ENCODE measurements at regions not wholly inside any gene's neighbourhood (a gene's known extent, or its start where the extent isn't known, plus 50 kb on each side); places are given as distances from the start of the nearest gene placed in this dataset.

GRCh38 chr18:39713961-39714360 lies 2148.4 kb upstream of the CELF4 start:
- DNase-seq (ENCODE audit: low spot score) = no peak
- in situ Hi-C loops (cut with MboI; ENCODE audit: low pct_unique_long_range_greater_than_20kb, low sequenced_read_pairs, unreplicated experiment) = no loop called here
- TF ChIP-seq CTCF (IDR thresholded peaks at IDR 0.05; ENCODE audit: extremely low read depth, insufficient read depth, missing control alignments) = no peak

GRCh38 chr18:39711701-39712100 lies 2146.1 kb upstream of the CELF4 start:
- in situ Hi-C loops (cut with MboI; ENCODE audit: low pct_unique_long_range_greater_than_20kb, low sequenced_read_pairs, unreplicated experiment) = no loop called here
- no peak for TF ChIP-seq CTCF (IDR thresholded peaks at IDR 0.05; ENCODE audit: extremely low read depth, insufficient read depth, missing control alignments)

GRCh38 chr18:39705362-39705761 lies 2139.8 kb upstream of the CELF4 start:
- TF ChIP-seq CTCF (IDR thresholded peaks at IDR 0.05; ENCODE audit: extremely low read depth, insufficient read depth, missing control alignments) = no peak
- DNase-seq (ENCODE audit: low spot score) = no peak
- in situ Hi-C loops (cut with MboI; ENCODE audit: low pct_unique_long_range_greater_than_20kb, low sequenced_read_pairs, unreplicated experiment) = no loop called here

More at GRCh38 chr18:39711701-39712100, 2146.1 kb upstream of the CELF4 start:
- DNase-seq (ENCODE audit: low spot score) = no peak

GRCh38 chr18:39702888-39703287 lies 2137.3 kb upstream of the CELF4 start:
- no peak for DNase-seq (ENCODE audit: low spot score)
- TF ChIP-seq CTCF (IDR thresholded peaks at IDR 0.05; ENCODE audit: extremely low read depth, insufficient read depth, missing control alignments) = no peak
- in situ Hi-C loops (cut with MboI; ENCODE audit: low pct_unique_long_range_greater_than_20kb, low sequenced_read_pairs, unreplicated experiment) = no loop called here

- in situ Hi-C loops (cut with MboI; ENCODE audit: low pct_unique_long_range_greater_than_20kb, low sequenced_read_pairs, unreplicated experiment) = no loop called here
- TF ChIP-seq CTCF (IDR thresholded peaks at IDR 0.05; ENCODE audit: extremely low read depth, insufficient read depth, missing control alignments) = no peak
- no peak for DNase-seq (ENCODE audit: low spot score)
Observed at GRCh38 chr18:39701839-39702238, 2136.2 kb upstream of the CELF4 start.

GRCh38 chr18:39701055-39701783 lies 2135.6 kb upstream of the CELF4 start:
- in situ Hi-C loops (cut with MboI; ENCODE audit: low pct_unique_long_range_greater_than_20kb, low sequenced_read_pairs, unreplicated experiment) = no loop called here
- DNase-seq (ENCODE audit: low spot score) = no peak
- TF ChIP-seq CTCF (IDR thresholded peaks at IDR 0.05; ENCODE audit: extremely low read depth, insufficient read depth, missing control alignments) = no peak
